ENCODE measurements at regions not wholly inside any gene's neighbourhood (a gene's known extent, or its start where the extent isn't known, plus 50 kb on each side); places are given as distances from the start of the nearest gene placed in this dataset.

GRCh38 chr11:86162239-86162638 is 82.3 kb upstream of the EED start:
- H3K27me3 Mint-ChIP-seq (ENCODE audit: low read depth, poor library complexity), result peaks cover 18% of the 10 kb centered on the region
- H3K27ac Mint-ChIP-seq, result no peak overlapping the region
- no peak for DNase-seq

GRCh38 chr11:86161837-86162236 is 82.7 kb upstream of the EED start:
- Mint-ChIP-seq H3K4me3 (no peak overlapping the region), H3K27ac (no peak overlapping the region), H3K27me3 (ENCODE audit: low read depth, poor library complexity) (peaks cover 18% of the 10 kb centered on the region), H3K36me3 (ENCODE audit: low read depth) (no peaks in the 10 kb centered on the region), H3K9me3 (no peaks in the 10 kb centered on the region), H3K4me1 (peaks cover 4% of the 10 kb centered on the region)
- DNase-seq, result no peak
- TF ChIP-seq CTCF (IDR thresholded peaks at IDR 0.05), result no peak

More at GRCh38 chr11:86162239-86162638, 82.3 kb upstream of the EED start:
- TF ChIP-seq CTCF (IDR thresholded peaks at IDR 0.05), result no peak
- peaks cover 4% of the 10 kb centered on the region for H3K4me1 Mint-ChIP-seq
- no peaks in the 10 kb centered on the region for H3K9me3 Mint-ChIP-seq
- H3K4me3 Mint-ChIP-seq, result no peak overlapping the region
- no peaks in the 10 kb centered on the region for H3K36me3 Mint-ChIP-seq (ENCODE audit: low read depth)

- no peak overlapping the region for H3K4me3 Mint-ChIP-seq
- no peak for DNase-seq
- H3K27ac Mint-ChIP-seq, result no peak overlapping the region
- peaks cover 18% of the 10 kb centered on the region for H3K27me3 Mint-ChIP-seq (ENCODE audit: low read depth, poor library complexity)
- no peaks in the 10 kb centered on the region for H3K9me3 Mint-ChIP-seq
- peaks cover 4% of the 10 kb centered on the region for H3K4me1 Mint-ChIP-seq
- H3K36me3 Mint-ChIP-seq (ENCODE audit: low read depth), result no peaks in the 10 kb centered on the region
- TF ChIP-seq CTCF (IDR thresholded peaks at IDR 0.05), result no peak
Measured at GRCh38 chr11:86161336-86161735, 83.2 kb upstream of the EED start.

- peaks cover 4% of the 10 kb centered on the region for H3K4me1 Mint-ChIP-seq
- H3K4me3 Mint-ChIP-seq, result no peak overlapping the region
- TF ChIP-seq CTCF (IDR thresholded peaks at IDR 0.05), result no peak
- H3K36me3 Mint-ChIP-seq (ENCODE audit: low read depth), result no peaks in the 10 kb centered on the region
- DNase-seq, result no peak
- H3K27me3 Mint-ChIP-seq (ENCODE audit: low read depth, poor library complexity), result peaks cover 18% of the 10 kb centered on the region
- H3K27ac Mint-ChIP-seq, result no peak overlapping the region
- no peaks in the 10 kb centered on the region for H3K9me3 Mint-ChIP-seq
Measured at GRCh38 chr11:86160541-86161149, 83.9 kb upstream of the EED start.

GRCh38 chr11:86159581-86159891 is 85.0 kb upstream of the EED start:
- H3K4me1 Mint-ChIP-seq, result peaks cover 4% of the 10 kb centered on the region
- TF ChIP-seq CTCF (IDR thresholded peaks at IDR 0.05), result no peak
- DNase-seq, result no peak
- no peaks in the 10 kb centered on the region for H3K9me3 Mint-ChIP-seq
- H3K27ac Mint-ChIP-seq, result no peak overlapping the region
- H3K4me3 Mint-ChIP-seq, result no peak overlapping the region
- H3K36me3 Mint-ChIP-seq (ENCODE audit: low read depth), result no peaks in the 10 kb centered on the region
- H3K27me3 Mint-ChIP-seq (ENCODE audit: low read depth, poor library complexity), result peaks cover 13% of the 10 kb centered on the region

Data from nephron progenitor cell (in vitro differentiated cells).